ENCODE measurements at regions not wholly inside any gene's neighbourhood (a gene's known extent, or its start where the extent isn't known, plus 50 kb on each side); places are given as distances from the start of the nearest gene placed in this dataset.
"Not testable (repeated sequence)": the region's sequence is repeated elsewhere in the genome, so short reads cannot be mapped to it uniquely, and the experiment has no call there.

DNA sequence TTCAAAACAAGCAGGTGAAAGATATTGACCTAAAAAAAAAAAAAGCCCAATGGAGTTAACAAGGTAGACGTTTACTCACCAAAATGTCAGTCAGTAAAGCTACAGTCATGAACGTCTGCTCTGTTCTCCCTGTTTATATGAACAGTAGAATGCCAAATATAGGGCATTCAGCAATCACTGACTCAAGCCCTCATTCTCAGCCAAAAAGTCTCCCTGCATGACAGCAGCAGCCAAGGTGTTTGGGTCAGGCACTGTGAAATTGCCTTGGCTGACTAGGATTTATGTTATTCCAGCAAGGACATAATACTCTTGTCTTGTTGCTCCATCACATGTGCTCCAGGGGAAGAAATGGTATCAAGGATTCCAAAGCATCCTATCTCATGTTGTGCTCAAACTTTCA is 194.7 kb upstream of the RSPO3 start:
- no peak for DNase-seq

- DNase-seq, result no peak
Measured at GRCh38 chr6:126926926-126927325, 191.5 kb upstream of the RSPO3 start.

GRCh38 chr6:126927841-126928240 is 190.6 kb upstream of the RSPO3 start:
- DNase-seq, result no peak

- DNase-seq, result no peak
Measured at GRCh38 chr6:126937426-126937825, 181.0 kb upstream of the RSPO3 start.

GRCh38 chr6:126939784-126940183 is 178.7 kb upstream of the RSPO3 start:
- no peak for DNase-seq

DNA sequence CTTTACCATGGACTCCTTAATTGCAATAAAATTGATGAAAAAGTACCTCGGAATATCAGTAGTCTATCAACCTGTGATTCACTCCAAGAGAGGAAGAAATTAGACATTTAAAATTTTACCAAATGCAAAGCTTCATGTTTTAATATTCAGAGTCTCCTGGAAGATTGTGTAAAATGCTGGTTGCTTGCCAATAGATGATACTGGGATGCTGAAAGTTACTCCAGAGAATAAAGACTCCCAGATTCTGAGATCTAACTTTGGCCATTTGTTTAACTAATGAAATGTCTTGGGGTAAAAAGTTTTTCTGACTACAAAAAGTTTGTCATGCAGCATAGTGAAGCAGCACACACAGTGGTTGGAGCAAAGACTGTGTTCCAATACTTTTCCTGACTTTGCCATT is 176.7 kb upstream of the RSPO3 start:
- no peak for DNase-seq

GRCh38 chr6:126944512-126944911 is 174.0 kb upstream of the RSPO3 start:
- DNase-seq, result no peak

DNA sequence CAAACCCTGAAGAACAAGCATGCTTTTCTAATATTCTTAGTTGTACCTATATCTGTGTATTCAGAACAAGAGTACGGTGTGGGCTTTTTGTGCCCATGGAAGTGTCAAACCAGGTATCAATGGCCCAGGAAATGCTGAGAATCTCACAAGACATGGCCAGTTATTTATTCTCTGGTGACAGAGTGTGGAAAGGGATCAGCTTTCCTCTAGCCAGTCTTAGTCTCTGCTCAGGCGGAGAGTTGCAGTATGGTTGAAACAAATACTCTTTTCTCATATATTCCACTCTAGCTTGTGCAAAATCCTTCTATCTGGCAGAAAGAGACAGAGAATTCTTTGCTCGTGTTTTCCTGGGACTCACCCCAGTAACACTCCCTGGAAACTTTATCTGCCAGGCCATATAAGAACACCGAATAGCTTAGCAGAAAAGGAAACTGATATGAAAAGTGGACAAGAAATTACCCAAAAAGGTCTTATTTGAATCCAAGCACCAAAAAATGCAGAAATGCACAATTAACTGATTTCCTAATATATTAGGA is 173.3 kb upstream of the RSPO3 start:
- DNase-seq, result no peak

GRCh38 chr6:126945812-126946360 is 172.6 kb upstream of the RSPO3 start:
- no peak for DNase-seq

DNA sequence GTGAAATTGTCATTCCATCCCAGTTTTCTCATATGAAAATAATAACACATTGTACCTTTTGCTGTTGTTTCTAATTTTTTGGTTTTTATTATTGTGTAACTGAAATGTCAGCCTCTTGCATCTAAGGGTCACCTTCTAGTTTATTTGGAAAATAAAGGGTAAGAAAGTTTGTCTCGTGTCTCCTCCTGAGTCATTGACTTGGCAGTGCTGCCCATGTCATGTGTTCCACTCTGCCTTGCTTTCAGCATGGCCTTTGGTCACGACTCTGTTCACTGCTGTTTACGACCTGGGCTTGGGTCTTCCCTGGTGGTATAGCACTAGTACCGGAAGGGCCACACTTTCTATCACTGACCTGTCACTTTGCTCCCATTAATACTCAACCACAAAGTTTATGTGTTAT is 171.4 kb upstream of the RSPO3 start:
- no peak for DNase-seq

- DNase-seq, result no peak
Measured at GRCh38 chr6:126949786-126950185, 168.7 kb upstream of the RSPO3 start.

- no peak for DNase-seq
Measured at GRCh38 chr6:126955621-126956020, 162.8 kb upstream of the RSPO3 start.

DNA sequence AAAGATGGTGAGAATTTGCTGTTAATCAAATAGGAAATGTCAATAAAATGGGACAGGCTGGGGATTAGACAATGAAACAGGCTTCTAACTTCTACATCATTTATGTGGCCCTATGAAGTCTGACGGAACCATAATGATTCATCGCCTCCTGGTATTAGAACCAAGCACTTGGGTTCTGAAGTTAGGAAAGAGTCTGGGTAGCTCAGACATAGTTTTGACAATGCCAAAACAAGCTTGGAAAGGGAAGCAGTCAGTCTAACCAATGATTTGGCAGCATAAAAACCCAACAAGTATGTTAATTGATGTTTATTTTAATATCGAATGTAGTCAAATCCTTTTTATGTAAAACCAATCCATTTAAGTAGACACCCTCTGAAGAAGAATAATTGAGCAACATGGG is 160.8 kb upstream of the RSPO3 start:
- no peak for DNase-seq

- no peak for DNase-seq
Measured at GRCh38 chr6:126959765-126960164, 158.7 kb upstream of the RSPO3 start.

DNA sequence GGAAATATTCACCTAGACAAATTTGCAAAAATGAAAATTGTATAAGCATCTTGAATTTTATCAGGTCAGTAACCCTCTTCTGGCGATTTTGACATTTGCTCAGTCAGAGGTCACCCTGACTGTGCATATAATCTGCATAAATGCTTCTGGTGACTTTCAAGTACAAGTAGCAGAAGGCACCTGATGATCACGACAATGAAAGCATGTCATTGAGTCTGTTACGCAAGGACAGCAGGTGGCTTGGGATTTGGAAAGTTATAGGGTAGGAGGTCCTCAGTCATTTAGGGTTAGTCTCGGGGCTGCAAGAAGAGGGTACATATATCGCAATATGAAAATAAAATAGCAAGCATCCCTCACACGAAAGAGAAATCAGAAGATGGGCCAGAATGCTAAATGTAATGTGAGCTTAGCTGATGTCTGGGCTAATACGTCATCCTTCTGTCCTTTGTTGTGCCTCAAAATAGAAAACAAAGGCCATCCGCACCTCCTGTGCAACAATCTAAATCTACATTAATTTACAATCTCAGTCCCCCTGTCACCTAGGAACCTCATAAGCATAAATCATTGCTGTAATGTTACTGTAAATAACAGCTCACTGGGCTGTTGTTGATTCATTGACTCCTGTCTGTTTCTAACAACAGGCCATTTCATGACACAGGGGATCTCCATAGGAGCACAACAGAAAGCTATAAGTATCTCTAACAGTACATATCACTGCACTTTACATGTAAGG is 155.2 kb upstream of the RSPO3 start:
- no peak for DNase-seq

DNA sequence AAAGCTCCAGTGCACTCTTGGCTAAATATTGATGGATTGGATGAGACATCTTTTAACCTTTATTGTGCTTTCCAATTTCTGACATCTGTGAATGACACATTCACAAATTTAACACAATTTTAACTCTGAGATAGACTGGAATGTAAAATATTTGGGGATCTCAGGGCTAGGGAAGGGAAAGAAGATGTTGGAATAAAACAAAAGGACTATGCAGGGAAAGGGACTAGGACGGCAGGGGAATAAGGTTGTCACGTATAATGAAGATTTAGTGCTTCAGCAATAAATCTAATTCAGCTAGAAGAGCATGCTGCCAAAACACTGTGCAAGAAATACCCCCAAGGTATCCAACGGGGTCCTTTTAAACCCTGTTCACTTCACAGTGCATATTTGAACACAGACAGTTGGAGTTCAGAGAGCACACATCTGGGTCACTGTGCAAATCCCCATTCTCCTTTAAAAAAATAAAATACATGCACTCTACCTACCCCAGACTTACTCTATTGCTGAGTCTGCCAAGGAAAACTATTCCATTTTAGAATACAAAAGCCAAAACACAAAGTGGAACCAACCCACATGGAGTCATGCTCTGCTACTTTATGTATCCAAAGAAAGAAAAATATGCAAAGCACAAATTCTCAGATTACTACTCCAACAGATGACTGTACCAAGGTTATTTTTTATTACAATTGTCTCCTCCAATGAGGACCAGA is 151.0 kb upstream of the RSPO3 start:
- no peak for DNase-seq

DNA sequence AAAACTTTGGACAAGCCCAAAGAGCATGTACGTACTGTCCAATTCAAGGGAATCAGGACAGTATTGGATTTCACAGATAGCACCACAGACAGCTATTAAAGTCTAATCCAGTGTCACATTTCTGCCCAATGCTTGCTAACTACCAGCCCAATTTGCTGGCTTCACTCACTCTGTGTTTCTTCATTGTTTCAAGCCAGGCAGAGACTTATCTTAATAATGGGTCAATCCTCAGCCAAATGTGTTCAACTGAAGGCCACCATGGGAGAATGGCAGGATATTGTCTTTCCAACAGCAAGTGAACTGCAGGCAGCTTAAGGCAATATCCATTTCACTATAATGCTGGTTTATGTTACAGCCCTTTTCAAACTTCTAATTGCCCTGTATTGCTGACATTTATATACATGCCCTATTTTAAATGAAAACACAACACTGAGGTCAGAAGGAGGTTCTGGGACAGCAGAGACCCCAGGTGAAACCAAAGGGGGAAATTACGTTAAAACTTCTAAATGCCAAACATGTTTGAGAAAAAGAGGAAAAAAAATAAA is 142.1 kb upstream of the RSPO3 start:
- DNase-seq, result no peak

GRCh38 chr6:126983779-126984178 is 134.7 kb upstream of the RSPO3 start:
- DNase-seq, result no peak

GRCh38 chr6:126988125-126988524 is 130.3 kb upstream of the RSPO3 start:
- DNase-seq, result not testable (repeated sequence)

- DNase-seq, result no peak
Measured at GRCh38 chr6:127000631-127001030, 117.8 kb upstream of the RSPO3 start.

- no peak for DNase-seq
Measured at GRCh38 chr6:127013865-127014264, 104.6 kb upstream of the RSPO3 start.

- DNase-seq, result no peak
Measured at GRCh38 chr6:127015858-127016257, 102.6 kb upstream of the RSPO3 start.

DNA sequence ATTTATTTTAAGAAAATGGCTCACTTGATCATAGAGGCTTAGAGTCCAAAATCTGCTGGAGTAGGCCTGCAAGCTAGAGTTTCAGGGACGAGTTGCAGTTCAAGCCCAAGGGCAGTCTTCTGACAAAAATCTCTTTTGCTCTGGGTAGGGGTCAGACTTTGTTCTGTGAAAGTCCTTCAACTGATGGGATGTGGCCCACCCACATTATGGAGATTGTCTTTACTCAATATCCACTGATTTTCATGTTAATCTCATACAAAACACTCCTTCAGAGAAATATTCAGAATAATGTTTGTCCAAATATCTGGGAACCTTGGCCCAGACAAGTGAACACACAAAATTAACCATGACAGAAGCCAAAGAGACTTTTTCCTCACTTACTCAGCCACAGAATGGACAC is 98.6 kb upstream of the RSPO3 start:
- DNase-seq, result no peak

DNA sequence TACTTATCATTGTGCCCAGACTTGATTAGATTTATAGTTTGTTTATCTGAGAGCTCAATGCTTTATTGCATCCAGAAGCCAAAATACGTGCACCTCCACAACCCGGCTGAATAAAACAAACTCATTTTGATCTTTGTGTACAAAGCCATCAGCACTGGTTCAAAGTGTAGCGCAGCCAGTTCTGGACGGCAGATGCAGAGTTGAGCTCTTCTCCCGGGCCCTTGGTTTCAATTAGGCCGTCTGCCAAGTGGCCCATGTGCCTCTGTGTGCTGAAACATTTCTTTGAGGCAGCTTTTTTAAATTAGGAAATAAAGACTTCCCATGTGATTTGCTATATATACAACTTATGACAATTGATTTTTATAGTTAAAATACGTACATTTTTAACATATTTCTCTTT is 96.2 kb upstream of the RSPO3 start:
- DNase-seq, result no peak

All from inflammatory macrophage treated with lipopolysaccharide for 1 hour (primary cell).